ENCODE measurements at regions not wholly inside any gene's neighbourhood (a gene's known extent, or its start where the extent isn't known, plus 50 kb on each side); places are given as distances from the start of the nearest gene placed in this dataset.
"Not testable (repeated sequence)": the region's sequence is repeated elsewhere in the genome, so short reads cannot be mapped to it uniquely, and the experiment has no call there.

DNA sequence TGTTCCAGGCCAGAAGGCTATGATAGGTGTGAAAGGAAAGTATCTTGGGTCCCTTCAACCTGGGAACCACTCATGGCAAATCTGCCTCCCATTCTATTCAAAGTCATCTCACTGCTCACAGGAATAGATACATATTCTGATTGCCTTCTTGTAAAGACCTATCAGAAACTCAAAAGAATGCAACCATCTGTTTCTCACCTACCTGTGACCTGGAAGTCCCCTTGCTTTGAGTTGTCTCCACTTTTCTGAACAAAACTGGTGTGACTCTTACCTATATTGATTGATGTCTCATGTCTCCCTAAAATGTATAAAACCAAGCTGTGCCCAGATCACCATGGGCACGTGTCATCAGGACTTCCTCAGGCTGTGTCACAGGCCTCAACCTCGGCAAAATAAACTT is 1149.3 kb downstream of the NSUN3 start:
- no peak for DNase-seq

DNA sequence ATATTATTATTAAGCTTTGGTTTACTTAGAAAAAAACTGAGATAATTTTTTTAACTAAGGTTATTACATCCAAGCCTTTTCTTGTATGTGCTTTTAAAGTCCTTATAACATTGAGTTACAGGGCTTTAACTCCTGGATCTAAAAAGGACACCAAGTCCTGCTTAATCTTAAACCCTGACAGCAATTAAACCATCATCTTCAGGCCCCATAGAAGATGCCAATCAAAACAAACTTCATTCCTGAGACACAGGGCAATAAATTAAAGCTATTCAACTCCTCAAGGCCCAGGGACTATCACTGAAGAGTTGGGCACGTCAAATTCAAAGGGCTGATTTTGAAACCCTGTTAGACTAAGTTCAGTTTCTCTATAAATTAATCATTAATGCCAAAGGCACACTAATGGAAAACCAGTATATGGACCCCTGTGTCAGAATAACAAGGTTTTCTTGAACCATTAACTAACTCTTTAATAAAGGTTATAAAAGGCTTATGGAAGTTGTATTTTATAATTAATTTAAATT is 1152.6 kb downstream of the NSUN3 start:
- no peak for DNase-seq

DNA sequence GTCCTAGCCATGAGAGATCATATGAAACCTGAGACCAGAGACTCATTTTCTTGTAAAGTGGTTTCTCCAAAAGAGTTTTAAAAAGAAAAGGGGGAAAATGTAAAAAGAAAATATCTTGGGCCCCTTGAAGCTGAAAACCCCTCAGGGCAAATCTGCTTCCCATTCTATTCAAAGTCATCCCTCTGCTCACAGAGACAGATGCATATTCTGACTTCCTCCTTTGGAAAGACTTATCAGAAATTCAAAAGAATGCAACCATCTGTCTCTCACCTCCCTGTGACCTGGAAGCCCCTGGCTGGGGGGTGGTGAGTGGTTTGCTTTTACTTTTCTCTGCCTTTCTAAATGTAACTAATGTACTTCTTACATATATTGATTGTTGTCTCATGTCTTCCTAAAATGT is 1154.8 kb downstream of the NSUN3 start:
- no peak for DNase-seq

DNA sequence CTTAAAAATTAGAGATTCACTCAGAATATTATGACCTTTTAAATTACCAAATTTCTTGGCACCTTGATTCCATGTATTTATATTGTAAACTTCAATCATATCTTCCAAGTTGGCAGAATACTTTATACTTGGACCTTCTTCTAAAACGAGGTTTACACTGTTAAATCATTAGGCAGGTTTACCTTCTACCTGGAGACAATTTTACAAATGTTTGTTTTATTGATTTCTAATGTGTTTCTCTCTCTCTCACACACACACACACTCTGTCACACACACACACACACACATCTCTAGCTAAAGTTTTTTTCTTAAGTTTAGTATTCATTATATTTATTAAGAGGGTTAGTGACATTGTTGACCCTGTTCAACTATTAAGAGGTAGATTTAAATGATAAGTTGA is 1155.6 kb downstream of the NSUN3 start:
- no peak for DNase-seq

DNA sequence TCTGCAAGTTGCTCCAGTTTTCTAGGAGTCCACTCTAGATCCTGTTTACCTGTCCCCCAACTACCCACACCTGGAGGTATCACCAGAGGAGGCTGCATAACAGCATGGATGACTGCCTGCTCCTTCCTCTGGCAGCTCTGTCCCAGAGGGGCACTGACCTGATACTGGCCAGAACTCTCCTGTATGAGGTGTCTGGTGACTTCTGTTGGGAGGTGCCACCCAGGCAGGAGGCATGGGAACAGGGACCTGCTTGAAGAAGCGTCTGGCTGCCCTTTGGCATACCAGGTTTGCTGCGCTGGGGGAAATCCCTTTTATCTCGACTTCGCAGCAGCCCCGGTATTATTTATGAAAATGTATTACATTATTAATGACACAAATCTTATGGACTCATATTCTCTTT is 1163.6 kb downstream of the NSUN3 start:
- no peak for DNase-seq

DNA sequence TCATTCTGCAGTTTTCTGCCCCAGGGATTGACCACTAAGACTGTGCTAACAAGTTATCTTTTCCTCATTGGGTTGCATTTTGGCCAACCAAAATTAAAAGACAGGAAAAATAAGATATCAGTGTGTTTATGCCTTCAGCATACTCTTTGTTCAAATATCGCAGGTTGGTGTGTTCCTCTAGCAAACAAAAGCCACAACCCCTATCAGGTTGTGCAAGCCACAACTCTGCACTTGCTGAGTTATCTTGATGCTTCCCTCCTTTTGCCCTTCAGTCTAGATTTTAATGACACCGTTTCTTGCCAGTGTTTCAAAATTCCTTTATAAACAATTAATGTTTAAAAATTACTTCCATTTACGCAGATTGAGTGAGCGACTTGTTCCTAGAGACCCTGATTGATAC is 1164.2 kb downstream of the NSUN3 start:
- no peak for DNase-seq

DNA sequence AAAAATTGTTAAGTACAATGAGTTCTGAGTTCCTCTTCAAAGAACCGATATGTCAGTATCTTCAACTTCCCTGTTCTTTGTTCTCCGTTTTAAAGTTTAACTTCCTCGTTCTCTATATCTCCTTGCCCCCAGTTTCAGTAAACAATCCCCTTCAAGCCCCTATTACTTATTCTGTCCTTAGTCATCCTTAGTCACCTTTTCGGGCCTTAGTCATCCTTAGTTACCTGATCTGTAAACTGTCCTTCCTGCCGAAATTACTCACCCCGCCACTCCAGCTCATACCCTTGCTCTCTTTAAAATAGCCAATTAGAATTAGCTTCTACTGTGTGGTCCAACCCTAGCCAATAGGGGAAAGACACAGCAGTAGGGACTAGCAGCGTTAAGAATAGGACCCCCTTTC is 1165.6 kb downstream of the NSUN3 start:
- DNase-seq: no peak

DNA sequence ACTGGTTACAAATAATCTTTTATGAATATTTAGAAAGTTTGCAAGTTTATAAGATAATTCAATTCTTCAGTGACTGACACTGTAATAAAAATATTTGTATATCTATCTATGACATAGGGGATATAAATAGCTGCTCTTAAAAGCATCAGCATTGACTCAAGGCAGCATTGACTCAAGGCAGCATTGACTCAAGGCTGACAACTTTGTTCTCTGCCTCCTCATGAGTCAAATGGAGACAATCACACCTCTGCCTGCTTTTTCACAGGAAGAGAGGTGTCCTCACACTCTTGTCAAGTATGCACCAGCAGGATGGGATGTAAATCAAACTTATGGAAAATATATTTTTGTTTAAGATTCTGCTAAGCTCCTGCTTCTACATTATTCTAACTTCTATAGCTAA is 1173.1 kb downstream of the NSUN3 start:
- no peak for DNase-seq

DNA sequence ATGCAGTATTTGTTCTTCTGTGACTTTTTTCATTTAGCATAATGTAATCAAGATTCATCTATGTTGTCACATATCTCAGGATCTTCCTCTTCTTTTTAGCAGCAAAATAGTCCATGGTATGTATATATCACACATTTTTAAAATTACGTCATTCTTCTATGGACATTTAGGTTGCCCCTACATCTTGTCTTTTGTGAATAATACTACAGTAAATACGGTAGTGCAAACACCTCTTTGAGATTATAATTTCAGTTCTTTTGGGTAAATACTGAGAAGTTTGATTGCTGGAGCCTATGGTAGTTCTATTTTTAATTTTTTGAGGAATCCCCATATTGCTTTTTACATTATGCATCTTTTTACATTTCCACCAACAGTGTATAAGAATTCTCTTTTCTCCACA is 1174.9 kb downstream of the NSUN3 start:
- no peak for DNase-seq

DNA sequence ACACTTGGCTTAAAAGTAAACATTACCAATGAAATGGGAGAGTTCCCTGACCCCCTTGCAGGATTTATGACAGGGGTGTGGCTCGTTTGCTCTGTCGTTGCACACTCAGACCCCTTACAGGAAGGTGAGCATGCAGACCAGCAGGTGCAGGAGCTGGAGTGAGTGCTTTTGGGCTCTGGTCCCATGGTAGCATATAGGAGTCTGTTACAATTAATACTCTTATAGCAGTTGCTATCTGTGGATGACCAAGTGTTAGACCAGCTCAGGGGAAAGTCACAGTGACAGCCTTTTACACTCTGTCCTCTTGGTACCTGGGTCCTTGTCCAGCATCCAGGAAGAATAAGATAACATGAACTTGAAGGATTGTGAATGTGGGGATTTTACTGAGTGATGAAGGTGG is 1177.5 kb downstream of the NSUN3 start:
- DNase-seq: no peak

DNA sequence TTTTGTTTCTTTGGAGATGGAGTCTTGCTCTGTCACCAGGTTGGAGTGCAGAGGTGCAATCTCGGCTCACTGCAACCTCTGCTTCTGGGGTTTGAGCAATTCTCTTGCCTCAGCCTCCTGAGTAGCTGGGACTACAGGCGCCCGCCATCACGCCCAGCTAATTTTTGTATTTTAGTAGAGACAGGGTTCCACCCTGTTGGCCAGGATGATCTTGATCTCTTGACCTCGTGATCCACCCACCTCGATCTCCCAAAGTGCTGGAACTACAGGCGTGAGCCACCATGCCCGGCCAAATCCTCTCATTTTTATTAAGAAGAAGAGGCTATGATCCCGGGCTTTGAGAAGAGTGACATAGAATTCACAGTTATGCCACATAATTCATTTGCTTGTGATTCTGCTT is 1178.4 kb downstream of the NSUN3 start:
- not testable (repeated sequence) for DNase-seq

DNA sequence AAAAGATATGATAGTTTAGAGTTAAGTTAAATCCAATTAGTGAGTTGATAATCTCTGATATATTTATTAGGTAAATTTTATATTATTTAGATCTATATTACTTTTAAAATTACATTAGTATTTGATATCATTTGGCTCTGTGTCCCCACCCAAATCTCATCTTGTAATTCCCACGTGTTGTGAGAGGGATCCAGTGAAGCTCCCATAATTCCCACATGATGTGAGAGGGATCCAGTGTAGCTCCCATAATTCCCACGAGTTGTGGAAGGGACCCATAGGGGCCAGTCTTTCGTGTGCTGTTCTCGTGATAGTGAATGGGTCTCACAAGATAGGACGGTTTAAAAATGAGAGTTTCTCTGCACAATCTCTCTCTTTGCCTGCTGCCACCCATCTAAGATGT is 1183.6 kb downstream of the NSUN3 start:
- no peak for DNase-seq

DNA sequence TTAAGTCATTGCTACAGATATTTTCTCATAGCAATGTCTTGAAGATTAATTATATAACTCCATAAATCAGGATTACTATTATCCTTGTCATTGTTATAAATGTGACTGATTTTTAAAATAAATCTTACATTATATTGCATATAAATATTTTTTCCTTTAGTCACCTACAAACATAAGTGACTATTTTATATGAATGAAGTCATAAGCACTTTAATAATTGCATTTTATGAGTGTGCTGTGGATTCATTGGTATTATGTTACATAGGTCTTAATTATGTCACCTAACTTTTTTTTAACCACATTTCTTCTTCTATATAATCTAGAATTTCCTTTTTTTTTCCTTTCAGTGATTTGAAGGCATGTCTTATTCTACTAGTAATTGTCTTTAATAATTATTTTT is 1191.2 kb downstream of the NSUN3 start:
- no peak for DNase-seq

DNA sequence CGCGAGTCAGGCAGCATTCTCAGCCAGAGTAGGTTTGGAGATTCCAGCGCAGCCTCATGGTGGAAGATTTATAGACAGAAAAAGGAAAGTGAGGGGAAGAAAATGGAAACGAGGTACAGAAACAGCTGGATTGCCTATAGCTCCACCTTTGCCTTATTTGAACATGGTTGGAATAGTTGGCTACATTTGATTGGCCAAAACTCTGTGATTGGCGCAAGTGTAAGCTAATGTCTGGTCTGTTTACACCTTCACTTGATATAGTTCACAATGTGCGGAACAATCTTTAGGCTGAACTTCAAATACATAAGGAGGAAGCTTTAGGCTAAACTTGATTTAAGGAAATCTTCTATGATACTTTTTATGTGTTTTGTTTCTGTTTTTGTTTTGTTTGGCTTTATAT is 1191.9 kb downstream of the NSUN3 start:
- DNase-seq: no peak

DNA sequence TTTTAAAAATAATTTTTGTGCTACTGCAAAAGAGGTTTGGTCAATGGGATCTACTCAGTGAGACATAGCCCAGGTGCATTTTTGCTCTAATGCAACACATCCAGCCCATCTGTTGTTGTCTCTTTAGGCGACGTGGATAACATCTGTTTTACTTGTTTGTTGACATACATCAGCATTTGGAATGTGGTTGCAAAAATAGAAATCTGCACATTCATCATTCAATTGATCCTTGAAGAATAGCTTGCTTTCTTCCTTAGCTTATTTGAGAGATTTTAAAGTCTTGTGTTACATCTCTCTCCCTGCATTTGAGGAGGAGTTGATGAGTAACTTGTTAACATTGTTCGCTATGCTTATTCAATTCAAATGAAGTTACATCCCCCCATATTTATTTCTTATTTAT is 1202.3 kb downstream of the NSUN3 start:
- DNase-seq: no peak

DNA sequence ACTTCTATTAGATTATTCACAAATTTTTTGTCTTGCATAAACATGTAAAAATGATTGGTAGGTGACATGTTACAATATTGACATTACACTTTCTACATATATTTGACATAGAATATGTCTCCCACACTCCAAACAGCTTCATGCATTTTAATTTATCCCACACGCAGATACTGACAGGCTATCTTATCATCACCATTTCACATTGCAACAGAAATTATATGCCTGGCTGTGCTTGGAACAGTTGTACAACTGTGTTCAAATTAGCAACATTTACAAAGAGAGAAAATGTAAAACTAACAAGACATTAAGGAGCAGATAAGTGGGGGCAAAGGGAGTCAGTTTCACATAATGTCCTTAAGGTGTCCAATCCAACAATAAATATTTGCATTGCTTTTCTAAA is 1208.5 kb downstream of the NSUN3 start:
- no peak for DNase-seq

DNA sequence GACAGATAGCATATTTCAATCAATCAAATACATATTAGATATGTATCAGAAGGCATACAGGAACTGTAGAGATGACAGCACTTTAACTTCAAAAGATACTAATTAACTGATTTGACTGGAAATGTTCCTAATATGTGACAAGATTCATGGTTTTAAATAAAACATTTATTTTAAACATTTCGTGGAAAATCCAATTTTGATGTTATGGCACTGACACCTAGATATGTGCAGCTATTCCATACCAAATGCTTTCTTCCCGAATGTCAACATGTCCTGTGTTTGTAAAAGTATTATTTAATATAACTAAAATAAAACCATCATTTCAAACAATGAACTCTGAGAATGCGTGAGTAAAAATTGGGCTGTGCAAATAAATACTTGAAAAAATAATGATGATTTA is 1209.3 kb downstream of the NSUN3 start:
- no peak for DNase-seq

DNA sequence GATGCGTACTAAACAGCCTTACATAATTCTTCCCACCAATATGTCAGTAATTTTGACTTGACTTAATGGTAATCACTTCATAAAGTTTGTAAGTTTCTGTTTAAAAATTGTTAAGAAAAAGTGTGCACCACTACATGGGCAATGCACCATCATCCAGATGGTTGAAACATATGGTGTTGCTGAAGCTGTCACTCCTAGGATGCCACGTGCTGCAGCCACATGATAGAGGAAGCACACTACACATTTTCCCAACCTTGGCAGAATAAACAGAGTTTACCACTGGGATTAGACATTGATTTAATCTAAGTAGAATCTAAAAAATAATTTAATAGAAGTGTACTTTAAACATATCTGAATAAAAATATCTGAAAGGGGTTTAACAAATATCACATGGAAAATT is 1209.9 kb downstream of the NSUN3 start:
- DNase-seq: no peak

DNA sequence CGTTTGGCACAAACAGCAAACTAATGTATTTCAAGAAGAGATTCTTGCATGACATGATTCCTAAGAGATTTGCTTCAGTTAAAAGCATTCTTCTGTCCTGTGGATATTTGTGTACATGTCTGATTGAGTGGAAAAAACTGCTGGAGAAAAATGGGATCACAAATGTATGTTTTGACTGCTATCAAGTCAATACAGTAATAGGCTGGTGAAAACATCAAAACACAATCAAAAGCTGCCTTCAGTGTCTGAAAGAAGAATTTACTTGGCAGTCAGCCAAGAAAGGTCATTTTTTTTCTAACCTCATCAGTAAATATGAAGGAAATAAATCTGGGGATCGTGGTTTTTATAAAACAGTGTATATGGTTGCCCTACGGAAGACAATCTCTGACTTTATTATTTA is 1214.8 kb downstream of the NSUN3 start:
- no peak for DNase-seq

DNA sequence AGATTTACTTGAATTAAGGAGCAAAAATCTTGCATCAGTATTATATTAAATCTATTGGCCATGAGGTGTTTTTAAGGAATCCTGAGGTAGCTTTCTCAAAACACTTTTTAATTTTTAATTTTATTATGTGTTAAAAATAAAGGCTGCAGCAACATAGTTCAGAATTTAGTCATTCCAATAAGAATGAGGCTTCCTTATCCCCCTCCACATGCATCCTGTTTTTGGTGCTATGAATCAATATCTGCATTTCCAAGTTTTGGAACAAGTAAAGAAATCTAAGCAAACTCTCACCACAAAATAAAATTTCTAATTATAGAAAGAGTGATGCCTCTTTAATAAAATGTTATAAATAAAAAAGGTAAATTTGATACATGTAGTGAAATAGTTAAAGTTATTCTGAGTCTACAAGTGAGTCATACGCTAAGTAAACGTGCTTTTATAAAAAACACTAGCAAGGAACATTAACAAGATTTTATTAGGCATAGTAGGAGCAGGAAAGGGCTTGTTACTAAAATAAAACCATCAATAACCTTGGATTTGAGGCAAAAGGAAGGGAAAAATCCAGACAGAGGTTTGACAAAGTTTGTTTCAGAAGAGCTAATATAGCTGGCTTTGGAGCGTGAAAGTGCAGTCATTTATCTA is 1218.0 kb downstream of the NSUN3 start:
- DNase-seq: no peak

DNA sequence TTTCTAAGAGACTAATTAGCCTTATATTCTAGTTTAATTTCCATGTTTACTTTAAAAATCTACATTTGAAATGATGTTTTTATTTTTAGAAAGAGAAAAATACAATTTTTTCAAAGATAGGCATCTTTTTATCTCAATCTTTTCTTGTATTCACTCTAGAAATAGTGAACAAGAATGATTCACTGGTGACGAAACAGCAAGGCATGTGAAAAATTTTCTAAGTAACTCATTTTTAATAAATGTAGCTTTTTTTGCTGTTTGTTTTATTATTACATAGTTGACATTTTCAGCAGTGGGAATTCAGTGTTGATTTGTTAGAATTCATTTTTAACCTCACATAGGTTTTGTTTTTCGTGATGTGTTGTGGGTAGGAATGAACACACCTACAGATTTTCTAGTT is 1226.4 kb downstream of the NSUN3 start:
- DNase-seq: no peak

DNA sequence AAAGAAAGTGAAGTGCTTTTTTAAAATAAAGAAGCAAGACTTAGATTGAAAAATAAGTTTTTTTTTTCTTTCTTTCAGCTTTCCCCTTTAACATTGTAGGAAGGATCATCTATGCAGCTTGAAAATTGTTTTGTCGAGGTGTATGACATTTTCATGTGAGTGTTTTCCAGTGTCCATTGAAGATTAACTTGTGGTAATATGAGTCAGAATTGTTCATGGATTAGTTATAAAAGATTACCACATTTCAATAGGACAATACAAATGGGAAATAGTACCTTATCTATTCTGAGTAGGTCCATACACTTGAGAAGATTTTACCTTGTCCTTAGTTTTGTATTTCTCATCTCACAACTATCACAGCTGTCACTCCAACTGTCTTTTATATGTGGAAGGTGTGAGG is 1234.7 kb downstream of the NSUN3 start:
- no peak for DNase-seq

DNA sequence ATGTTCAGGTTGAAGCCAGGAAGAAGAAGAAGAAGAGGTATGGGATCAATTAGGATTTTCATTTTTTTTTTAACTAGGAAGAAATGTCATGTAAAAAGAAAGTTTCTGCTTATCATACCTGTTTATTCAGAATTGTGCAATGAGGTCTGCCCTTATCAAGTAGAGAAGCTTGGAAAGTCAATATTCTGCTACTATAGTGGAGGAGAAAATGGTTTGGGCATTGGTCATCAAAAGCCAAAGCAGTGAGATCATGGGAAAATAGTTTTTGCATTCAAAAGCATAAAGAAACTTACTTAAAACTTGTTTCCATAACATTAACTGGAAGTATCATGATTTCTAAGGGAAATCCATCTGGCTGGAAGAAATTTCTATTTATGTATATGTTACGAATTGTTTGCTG is 1239.2 kb downstream of the NSUN3 start:
- no peak for DNase-seq

DNA sequence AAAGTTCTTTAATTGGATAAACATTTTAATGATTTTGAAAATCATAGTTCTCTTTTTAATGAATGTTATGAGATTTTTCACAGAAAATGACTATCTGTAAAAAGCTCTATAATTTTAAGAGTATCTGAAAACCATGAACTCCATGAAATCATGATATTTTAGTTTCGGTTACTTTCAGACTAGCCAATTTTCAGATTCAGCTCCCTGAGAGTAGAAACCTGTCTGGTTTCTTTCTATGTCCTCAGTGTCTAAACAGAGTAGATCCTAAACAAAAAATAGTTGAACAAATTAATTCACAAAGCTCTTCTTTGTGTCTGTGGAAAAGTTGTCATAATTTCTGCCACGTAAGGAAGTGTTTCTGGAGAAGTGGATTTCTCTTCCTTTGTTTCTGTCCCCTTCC is 1247.7 kb downstream of the NSUN3 start:
- DNase-seq: no peak

DNA sequence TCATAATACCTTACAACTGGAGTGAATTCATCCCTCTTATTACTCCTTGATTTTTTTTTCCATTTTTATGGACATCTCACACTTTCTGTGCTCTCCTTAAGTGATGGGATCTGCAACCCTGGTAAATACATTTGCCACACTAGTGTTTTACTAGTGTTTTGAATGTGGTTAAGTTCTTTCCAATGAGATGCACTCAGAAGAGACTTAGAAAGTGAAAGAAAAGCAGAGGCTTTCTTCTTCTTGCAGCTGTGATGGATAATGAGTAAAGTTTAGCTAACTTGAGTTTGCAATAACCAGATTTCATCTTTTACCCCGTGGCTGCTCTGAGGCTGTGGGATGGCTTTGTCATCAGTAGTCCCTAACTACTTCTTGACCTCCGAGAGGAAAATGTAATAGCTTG is 1248.4 kb downstream of the NSUN3 start:
- DNase-seq: no peak

DNA sequence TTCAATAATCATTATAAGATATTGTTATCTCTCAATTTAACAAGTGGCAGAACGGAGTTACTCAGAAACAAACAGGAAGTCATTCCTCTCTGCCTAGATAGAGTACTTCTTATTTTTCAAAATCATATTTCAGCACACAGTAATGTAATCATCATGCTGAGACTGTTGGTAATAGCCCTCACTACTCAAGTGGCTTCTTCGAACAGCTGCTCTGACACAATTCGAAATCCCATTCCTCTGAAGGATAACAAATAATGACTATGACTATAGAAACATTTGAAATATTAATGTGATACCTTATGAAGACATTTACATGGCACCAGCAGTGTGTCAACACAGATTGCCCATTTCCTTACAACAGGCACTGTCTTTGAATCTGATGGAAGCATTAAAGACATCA is 1249.8 kb downstream of the NSUN3 start:
- DNase-seq: no peak
